ENCODE measurements at regions not wholly inside any gene's neighbourhood (a gene's known extent, or its start where the extent isn't known, plus 50 kb on each side); places are given as distances from the start of the nearest gene placed in this dataset.

DNA sequence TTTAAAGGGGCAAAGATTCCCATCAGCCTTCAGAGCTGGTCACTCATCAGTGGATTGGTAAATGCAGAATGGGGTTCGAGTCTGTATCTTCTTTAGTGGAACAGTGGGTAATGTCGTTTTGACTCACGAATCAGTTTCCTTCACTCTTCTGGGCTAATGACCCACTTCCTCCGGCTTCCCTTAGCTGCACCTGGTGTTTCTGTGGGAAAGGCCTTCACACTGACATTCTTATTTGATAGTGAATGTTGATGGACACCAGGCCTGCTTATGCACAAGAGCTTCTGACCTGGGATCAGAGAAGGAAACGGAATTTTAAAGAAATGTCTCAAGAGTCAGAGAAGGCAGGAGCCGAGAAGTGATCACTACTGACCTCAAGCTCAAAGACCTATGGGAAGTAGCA, 272.0 kb upstream of the SULF2 start:
- CTCF ChIA-PET: interaction anchor here (0.9 to 1.3 kb wide), 2 partner anchors 271 to 578 kb away, joined by 3 read pairs; no protein-coding TSS in a partner anchor
- TF ChIP-seq, protein P1, sequence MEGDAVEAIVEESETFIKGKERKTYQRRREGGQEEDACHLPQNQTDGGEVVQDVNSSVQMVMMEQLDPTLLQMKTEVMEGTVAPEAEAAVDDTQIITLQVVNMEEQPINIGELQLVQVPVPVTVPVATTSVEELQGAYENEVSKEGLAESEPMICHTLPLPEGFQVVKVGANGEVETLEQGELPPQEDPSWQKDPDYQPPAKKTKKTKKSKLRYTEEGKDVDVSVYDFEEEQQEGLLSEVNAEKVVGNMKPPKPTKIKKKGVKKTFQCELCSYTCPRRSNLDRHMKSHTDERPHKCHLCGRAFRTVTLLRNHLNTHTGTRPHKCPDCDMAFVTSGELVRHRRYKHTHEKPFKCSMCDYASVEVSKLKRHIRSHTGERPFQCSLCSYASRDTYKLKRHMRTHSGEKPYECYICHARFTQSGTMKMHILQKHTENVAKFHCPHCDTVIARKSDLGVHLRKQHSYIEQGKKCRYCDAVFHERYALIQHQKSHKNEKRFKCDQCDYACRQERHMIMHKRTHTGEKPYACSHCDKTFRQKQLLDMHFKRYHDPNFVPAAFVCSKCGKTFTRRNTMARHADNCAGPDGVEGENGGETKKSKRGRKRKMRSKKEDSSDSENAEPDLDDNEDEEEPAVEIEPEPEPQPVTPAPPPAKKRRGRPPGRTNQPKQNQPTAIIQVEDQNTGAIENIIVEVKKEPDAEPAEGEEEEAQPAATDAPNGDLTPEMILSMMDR (IDR thresholded peaks at IDR 0.05; ENCODE audit: unreplicated experiment): no peak
- no TSS peak for BruUV-seq (replicated peaks)

DNA sequence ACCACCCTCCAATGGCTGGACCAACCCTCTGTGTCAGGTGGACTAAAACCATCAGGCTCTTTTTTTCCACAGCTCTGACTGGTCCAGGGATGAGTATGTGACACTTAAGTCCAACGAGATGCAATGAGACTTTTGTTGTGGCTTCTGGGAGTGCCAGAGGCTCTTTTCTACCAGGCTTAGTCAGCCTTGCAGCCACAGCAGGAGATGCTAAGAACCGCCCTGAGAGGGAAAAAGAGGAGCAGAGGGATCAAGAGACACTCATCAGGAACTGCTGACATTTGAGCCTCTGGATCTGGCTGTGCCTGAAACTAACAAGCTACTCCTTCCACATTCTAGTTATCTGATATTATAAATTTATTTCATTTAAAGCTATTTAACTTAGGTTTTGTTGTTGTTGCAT, 270.9 kb upstream of the SULF2 start:
- H3K4me3 Mint-ChIP-seq (ENCODE audit: unreplicated experiment): no peak overlapping the region
- DNase-seq (ENCODE audit: unreplicated experiment): no peak
- no TSS peak for BruUV-seq (replicated peaks)
- TF ChIP-seq, protein P1 (IDR thresholded peaks at IDR 0.05; ENCODE audit: unreplicated experiment): no peak
- H3K4me1 Mint-ChIP-seq (ENCODE audit: insufficient read depth, unreplicated experiment): peaks cover 20% of the 10 kb centered on the region
- no peaks in the 10 kb centered on the region for H3K36me3 Mint-ChIP-seq (ENCODE audit: insufficient read depth, unreplicated experiment)
- POLR2A ChIA-PET: interaction anchor here (1.2 kb wide), 1 partner anchor 69 kb away, joined by 4 read pairs; no protein-coding TSS in a partner anchor
- H3K9me3 Mint-ChIP-seq (ENCODE audit: unreplicated experiment): no peaks in the 10 kb centered on the region
- no peak overlapping the region for H3K27ac Mint-ChIP-seq (ENCODE audit: low read depth, unreplicated experiment)
- CTCF ChIA-PET: no interaction called here
- no peaks in the 10 kb centered on the region for H3K27me3 Mint-ChIP-seq (ENCODE audit: insufficient read depth, unreplicated experiment)
- intact Hi-C loops (cut with micrococcal nuclease): no loop called here

More for the DNA sequence above, 272.0 kb upstream of the SULF2 start:
- no peaks in the 10 kb centered on the region for H3K27me3 Mint-ChIP-seq (ENCODE audit: insufficient read depth, unreplicated experiment)
- H3K4me1 Mint-ChIP-seq (ENCODE audit: insufficient read depth, unreplicated experiment): peaks cover 10% of the 10 kb centered on the region
- POLR2A ChIA-PET: interaction anchor here (0.6 to 1.2 kb wide), 3 partner anchors 16 to 68 kb away, joined by 3 to 4 read pairs (median 3); no protein-coding TSS in a partner anchor
- H3K36me3 Mint-ChIP-seq (ENCODE audit: insufficient read depth, unreplicated experiment): no peaks in the 10 kb centered on the region
- H3K4me3 Mint-ChIP-seq (ENCODE audit: unreplicated experiment): no peak overlapping the region
- DNase-seq (ENCODE audit: unreplicated experiment): no peak
- H3K9me3 Mint-ChIP-seq (ENCODE audit: unreplicated experiment): no peaks in the 10 kb centered on the region
- intact Hi-C loops (cut with micrococcal nuclease): no loop called here
- no peak overlapping the region for H3K27ac Mint-ChIP-seq (ENCODE audit: low read depth, unreplicated experiment)

DNA sequence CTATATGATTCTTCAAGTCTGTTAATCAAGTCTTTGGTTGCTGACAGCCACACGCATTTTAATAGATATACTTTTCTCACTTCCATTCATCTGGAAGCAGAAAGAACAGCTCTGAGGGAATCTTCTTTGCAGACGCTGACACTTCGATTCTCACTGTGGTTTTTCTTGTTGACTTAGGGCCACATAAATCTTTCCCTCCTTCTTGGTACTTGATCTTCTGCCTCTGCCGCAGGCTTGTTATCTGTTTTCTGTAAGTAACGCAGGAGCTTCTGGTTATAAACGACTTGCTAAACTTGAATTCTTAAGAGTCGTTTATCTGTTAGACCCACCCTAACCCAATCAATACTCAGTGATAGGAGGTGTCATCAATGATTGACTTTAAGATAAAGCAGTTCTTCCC, 268.8 kb upstream of the SULF2 start:
- intact Hi-C loops (cut with micrococcal nuclease): no loop called here
- ChIA-PET CTCF (interaction anchor here (0.6 to 2.4 kb wide), 3 partner anchors 236 to 271 kb away, joined by 3 to 11 read pairs (median 4); no protein-coding TSS in a partner anchor), POLR2A (interaction anchor here (0.6 to 1.3 kb wide), 3 partner anchors 30 to 268 kb away, joined by 3 read pairs; partner anchors contain the start of gene SULF2)
- TF ChIP-seq, protein P1 (IDR thresholded peaks at IDR 0.05; ENCODE audit: unreplicated experiment): no peak
- Mint-ChIP-seq H3K9me3 (ENCODE audit: unreplicated experiment) (no peaks in the 10 kb centered on the region), H3K36me3 (ENCODE audit: insufficient read depth, unreplicated experiment) (no peaks in the 10 kb centered on the region), H3K27ac (ENCODE audit: low read depth, unreplicated experiment) (peak overlapping the region; percentile 94), H3K4me1 (ENCODE audit: insufficient read depth, unreplicated experiment) (peaks cover 20% of the 10 kb centered on the region), H3K27me3 (ENCODE audit: insufficient read depth, unreplicated experiment) (no peaks in the 10 kb centered on the region), H3K4me3 (ENCODE audit: unreplicated experiment) (no peak overlapping the region)
- DNase-seq (ENCODE audit: unreplicated experiment): no peak
- BruUV-seq (replicated peaks): no TSS peak

DNA sequence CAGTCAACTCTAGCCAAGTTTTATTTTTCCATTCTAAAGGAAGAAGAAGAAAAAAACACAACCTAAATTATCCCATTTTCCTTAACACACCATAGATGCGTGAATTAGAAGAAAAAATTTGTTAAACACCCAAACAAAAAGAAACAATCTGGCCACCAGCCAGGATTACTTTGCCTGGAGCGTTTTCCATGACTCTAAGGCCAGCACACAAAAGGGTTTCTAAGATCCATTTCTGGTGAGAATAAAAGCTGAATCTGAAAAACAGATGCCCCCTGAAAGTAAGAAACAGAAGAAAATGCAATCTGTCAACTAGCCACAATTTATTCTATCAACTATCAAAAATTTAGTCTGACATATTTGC, 267.2 kb upstream of the SULF2 start:
- H3K4me3 Mint-ChIP-seq (ENCODE audit: unreplicated experiment): no peak overlapping the region
- H3K27ac Mint-ChIP-seq (ENCODE audit: low read depth, unreplicated experiment): peak overlapping the region; percentile 94
- peaks cover 20% of the 10 kb centered on the region for H3K4me1 Mint-ChIP-seq (ENCODE audit: insufficient read depth, unreplicated experiment)
- no peaks in the 10 kb centered on the region for H3K36me3 Mint-ChIP-seq (ENCODE audit: insufficient read depth, unreplicated experiment)
- H3K27me3 Mint-ChIP-seq (ENCODE audit: insufficient read depth, unreplicated experiment): no peaks in the 10 kb centered on the region
- intact Hi-C loops (cut with micrococcal nuclease): no loop called here
- ChIA-PET CTCF (interaction anchor here (0.6 to 1.5 kb wide), 5 partner anchors 26 to 1372 kb away, joined by 3 to 6 read pairs (median 3); no protein-coding TSS in a partner anchor), POLR2A (interaction anchor here (0.5 to 5.6 kb wide), 20 partner anchors 9 to 1793 kb away, joined by 3 to 23 read pairs (median 4); no protein-coding TSS in a partner anchor)
- no peaks in the 10 kb centered on the region for H3K9me3 Mint-ChIP-seq (ENCODE audit: unreplicated experiment)
- DNase-seq (ENCODE audit: unreplicated experiment): peak; percentile 83
- TF ChIP-seq, protein P1 (IDR thresholded peaks at IDR 0.05; ENCODE audit: unreplicated experiment): no peak
- BruUV-seq (replicated peaks): no TSS peak

All from MCF 10A (cell line).